Effector memory CD8-positive, alpha-beta T cell (primary cell): ENCODE measurements at regions not wholly inside any gene's neighbourhood (a gene's known extent, or its start where the extent isn't known, plus 50 kb on each side); places are given as distances from the start of the nearest gene placed in this dataset.

Source experiments
- ATAC-seq: fragments of 150-1000 bp; cut with Tn5 transposase; replicated peaks from 2 replicates; pipeline ENCODE4 v1.10.0; 2021; ENCODE audit warnings: mild to moderate bottlenecking, moderate library complexity
- DNase-seq, 3 experiments: peaks; one replicate each; pipeline ENCODE4 v3.0.0; 2021
- H3K27ac Mint-ChIP-seq, 2 donors: one replicate each; pipeline ENCODE4 v1.8.0; 2022; ENCODE audit warnings: mild to moderate bottlenecking in 2 of 2, mixed read lengths in 2 of 2, moderate library complexity in 2 of 2
- H3K27me3 Mint-ChIP-seq, 2 donors: one replicate each; pipeline ENCODE4 v1.8.0; 2022; ENCODE audit warnings: mixed read lengths in 2 of 2
- H3K36me3 Mint-ChIP-seq: one replicate; pipeline ENCODE4 v1.8.0; 2022; ENCODE audit warnings: mild to moderate bottlenecking, moderate library complexity, mixed read lengths; ENCODE audit not compliant: insufficient read depth
- H3K4me1 Mint-ChIP-seq, 2 donors: one replicate each; pipeline ENCODE4 v1.8.0; 2022; ENCODE audit warnings: low read depth in 2 of 2, mixed read lengths in 2 of 2
- H3K4me3 Mint-ChIP-seq, 2 donors: one replicate each; pipeline ENCODE4 v1.8.0; 2022; ENCODE audit warnings: mild to moderate bottlenecking in 2 of 2, mixed read lengths in 2 of 2, moderate library complexity in 2 of 2
- H3K9me3 Mint-ChIP-seq, 2 donors: one replicate each; pipeline ENCODE4 v1.8.0; 2022; ENCODE audit warnings: mixed read lengths in 2 of 2

DNA sequence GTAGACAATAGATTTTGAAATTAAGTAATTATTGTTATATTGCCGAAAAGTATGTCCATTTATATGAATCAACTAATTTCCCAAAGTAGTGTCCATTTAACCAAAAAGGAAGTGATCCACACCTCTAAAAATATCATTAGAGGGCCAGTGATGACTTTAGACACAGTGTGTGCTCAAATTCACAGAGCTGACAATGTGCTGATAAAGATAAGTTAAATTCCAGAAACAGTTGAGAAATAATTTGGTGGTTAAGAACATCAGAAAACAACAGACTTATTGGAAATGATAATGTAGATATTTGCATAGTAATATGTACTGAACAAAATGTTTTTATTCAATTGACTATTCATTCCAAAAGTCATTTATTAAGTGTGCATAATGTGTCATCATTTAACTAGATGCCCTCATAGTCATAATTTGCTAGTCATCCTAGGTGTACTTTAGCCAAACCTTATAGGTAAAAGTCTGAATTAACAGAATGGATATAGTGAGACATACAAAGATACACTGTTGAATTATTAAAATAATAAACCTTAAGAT, 230.2 kb upstream of the ADAMTS9 start:
- no peak overlapping the region for H3K4me3 Mint-ChIP-seq
- no peaks in the 10 kb centered on the region for H3K4me1 Mint-ChIP-seq
- no peak for DNase-seq
- no peaks in the 10 kb centered on the region for H3K27me3 Mint-ChIP-seq
- peaks cover 7 to 10% of the 10 kb centered on the region in 2 donors for H3K9me3 Mint-ChIP-seq
- H3K36me3 Mint-ChIP-seq = no peaks in the 10 kb centered on the region
- no peak overlapping the region for H3K27ac Mint-ChIP-seq
- no peak for ATAC-seq

DNA sequence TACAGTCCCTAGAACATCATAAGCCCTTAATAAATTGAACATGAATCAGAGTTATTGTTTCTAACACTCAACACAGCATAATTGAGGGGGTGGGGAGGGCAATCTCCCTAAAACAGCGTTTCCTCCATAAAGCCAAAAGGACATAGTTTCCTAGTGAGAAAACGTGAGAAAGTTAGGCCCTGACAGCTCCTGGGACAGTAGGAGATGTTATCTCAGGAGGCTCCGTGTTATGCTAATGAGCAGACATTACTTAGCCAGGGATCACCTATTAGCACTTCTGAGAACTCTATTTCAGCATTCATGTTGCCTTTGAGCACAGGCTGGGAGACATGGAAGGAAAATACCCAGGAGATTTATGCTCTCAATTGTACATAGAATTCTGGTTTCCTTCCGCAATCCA, 229.1 kb upstream of the ADAMTS9 start:
- no peaks in the 10 kb centered on the region for H3K4me1 Mint-ChIP-seq
- no peaks in the 10 kb centered on the region for H3K36me3 Mint-ChIP-seq
- H3K27me3 Mint-ChIP-seq = no peaks in the 10 kb centered on the region
- peaks cover 11 to 17% of the 10 kb centered on the region in 2 donors for H3K9me3 Mint-ChIP-seq
- ATAC-seq = no peak
- no peak overlapping the region for H3K4me3 Mint-ChIP-seq
- no peak overlapping the region for H3K27ac Mint-ChIP-seq
- no peak for DNase-seq

DNA sequence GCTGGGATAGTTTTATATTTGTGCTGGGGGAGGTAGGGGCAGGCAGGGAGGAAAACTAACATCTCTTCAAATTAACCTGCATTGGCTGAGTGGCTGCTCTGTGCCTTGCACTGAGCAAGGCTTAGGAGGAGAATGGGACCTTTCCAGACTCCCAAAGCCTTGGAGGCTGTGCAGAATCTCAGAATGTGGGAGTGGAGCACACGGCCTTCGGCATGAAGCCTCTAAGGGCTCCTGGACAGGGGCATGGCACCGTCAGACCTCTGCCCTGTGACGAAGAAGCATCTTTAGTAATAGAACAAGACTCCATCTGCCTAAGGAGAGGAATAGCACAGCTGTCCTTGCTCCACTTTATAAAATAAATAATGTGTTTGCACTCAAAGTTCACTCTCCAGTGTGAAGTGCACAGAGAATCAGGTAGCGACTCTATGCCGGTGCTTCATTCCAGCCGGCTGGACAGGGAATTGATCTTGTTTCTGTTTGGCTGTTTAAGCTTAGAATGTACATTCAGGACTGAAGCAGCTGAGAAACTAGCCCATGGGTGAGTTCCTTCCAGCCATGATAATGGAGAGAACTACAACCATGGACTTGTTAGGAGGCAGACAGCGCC, 228.5 kb upstream of the ADAMTS9 start:
- H3K36me3 Mint-ChIP-seq = no peaks in the 10 kb centered on the region
- peaks cover 11 to 17% of the 10 kb centered on the region in 2 donors for H3K9me3 Mint-ChIP-seq
- no peak overlapping the region for H3K27ac Mint-ChIP-seq
- ATAC-seq = no peak
- no peak overlapping the region for H3K4me3 Mint-ChIP-seq
- H3K4me1 Mint-ChIP-seq = no peaks in the 10 kb centered on the region
- no peaks in the 10 kb centered on the region for H3K27me3 Mint-ChIP-seq
- no peak for DNase-seq

DNA sequence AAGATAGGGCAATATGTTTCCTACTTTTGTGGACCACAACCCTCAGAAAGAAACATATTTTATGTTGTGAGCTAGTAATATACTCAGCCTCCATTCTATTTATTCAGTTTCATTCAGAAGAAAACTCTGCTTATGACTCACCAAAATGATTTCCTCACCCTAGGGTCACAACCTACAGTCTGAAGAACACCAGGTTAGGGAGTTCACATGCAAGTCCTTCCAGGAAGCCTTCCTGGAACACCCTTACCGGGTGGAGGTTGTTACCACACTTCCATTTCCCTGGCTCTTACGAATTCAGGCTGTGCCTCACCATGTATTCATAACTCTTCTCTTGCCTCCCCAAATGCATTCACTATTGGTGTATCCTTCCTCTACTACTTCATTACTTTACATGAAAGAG, 228.0 kb upstream of the ADAMTS9 start:
- H3K27ac Mint-ChIP-seq = no peak overlapping the region
- no peaks in the 10 kb centered on the region for H3K4me1 Mint-ChIP-seq
- no peaks in the 10 kb centered on the region for H3K36me3 Mint-ChIP-seq
- ATAC-seq (no peak), DNase-seq (no peak)
- H3K9me3 Mint-ChIP-seq = peaks cover 11 to 17% of the 10 kb centered on the region in 2 donors
- no peaks in the 10 kb centered on the region for H3K27me3 Mint-ChIP-seq
- no peak overlapping the region for H3K4me3 Mint-ChIP-seq

DNA sequence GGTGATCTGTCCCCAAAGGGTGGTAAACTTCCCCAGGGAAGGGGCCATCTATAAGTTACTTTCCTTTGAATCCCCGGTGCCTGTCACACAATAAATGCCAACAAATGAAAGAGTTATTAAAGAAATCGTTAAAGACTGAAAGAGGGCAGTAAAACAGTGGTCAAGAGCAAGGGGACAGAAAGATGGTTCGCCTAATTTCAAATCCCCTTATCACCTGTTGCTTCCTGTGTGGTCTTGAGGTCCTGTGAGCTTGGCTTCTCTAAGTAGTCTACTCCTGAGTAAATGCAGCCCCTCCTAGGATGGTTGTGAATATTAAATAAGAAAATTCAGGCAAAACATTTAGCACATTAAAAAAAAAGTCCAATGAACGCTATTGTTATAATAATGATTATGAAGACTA, 225.7 kb upstream of the ADAMTS9 start:
- no peak overlapping the region for H3K4me3 Mint-ChIP-seq
- H3K36me3 Mint-ChIP-seq = no peaks in the 10 kb centered on the region
- no peak for DNase-seq
- H3K27ac Mint-ChIP-seq = no peak overlapping the region
- no peak for ATAC-seq
- no peaks in the 10 kb centered on the region for H3K27me3 Mint-ChIP-seq
- no peaks in the 10 kb centered on the region for H3K4me1 Mint-ChIP-seq
- peaks cover 15 to 23% of the 10 kb centered on the region in 2 donors for H3K9me3 Mint-ChIP-seq

DNA sequence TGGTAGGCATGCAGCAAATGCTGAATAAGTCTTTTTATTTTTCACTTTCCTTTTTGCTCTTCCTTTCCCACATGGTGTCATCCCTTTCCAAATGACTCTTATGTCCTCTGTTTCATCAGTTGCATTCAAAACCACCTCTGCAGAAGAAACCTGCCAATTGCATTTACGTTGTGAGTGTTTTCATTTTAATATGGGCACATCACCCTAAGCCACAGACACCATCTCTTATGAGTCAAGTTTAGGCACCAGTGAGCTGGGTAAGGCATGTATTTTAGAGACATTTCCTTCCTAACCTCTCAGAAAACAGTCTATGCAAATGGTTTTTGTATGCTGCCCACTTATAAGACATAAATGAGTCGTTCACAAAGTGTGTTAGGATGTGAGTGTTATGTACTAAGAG, 223.3 kb upstream of the ADAMTS9 start:
- DNase-seq (no peak), ATAC-seq (no peak)
- Mint-ChIP-seq H3K9me3 (peaks cover 17 to 23% of the 10 kb centered on the region in 2 donors), H3K36me3 (no peaks in the 10 kb centered on the region), H3K4me1 (peaks cover 0 to 3% of the 10 kb centered on the region in 2 donors), H3K27me3 (no peaks in the 10 kb centered on the region), H3K27ac (no peak overlapping the region), H3K4me3 (no peak overlapping the region)

DNA sequence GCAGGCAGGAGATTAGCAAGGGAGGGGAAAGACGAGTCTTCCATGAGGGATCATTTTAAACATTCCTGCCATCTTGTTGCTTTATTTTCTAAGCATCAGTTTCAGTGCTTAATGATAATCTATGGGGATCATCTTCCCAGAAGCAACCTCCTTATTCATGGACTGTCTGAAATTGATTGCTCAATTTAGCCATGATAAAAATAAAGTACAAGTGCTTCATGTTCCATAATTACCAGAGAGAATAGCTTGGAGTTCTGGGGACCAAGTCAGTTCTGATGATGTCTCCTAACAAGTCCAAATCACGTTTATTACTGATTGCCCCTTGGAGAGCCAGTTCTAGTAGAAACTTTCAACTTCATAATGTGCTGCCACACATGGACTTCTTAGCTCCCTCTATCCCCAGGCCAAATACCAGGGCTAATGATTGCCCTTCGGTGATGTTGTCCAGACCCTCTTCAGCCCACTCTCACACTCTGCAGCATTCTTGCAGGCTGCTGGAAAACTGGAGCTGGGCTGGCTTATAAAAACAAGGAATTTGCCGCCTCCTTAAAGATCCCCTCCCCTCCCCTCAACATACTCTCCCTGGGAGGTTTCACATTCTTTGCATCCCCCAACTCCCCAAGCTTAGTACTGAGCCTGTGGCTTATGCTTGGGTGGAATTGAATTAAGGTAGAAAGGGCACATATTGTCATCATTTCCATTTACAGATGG, 222.1 kb upstream of the ADAMTS9 start:
- Mint-ChIP-seq H3K9me3 (peaks cover 18 to 22% of the 10 kb centered on the region in 2 donors), H3K4me3 (no peak overlapping the region), H3K36me3 (no peaks in the 10 kb centered on the region), H3K27me3 (no peaks in the 10 kb centered on the region), H3K27ac (no peak overlapping the region), H3K4me1 (peaks cover 0 to 3% of the 10 kb centered on the region in 2 donors)
- DNase-seq = no peak
- no peak for ATAC-seq

DNA sequence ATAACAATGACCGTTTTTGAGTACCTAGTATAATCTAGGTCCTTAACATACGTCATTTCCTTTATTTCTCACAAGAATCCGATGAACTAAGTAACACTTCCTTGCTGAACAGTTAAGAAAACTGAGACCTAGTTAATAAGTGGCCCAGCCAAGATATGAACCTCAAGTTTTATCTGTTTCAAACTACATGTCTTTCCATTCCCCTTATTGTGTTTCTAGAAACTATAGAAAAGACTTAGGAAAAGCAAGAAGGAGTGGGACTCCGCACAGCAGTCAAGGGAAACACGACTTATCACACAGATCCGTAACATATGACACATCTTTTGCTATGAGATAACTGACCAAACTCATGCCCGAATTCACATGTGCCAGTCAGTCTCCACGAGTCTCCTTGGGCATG, 221.2 kb upstream of the ADAMTS9 start:
- H3K9me3 Mint-ChIP-seq = peaks cover 12 to 14% of the 10 kb centered on the region in 2 donors
- H3K27ac Mint-ChIP-seq = no peak overlapping the region
- no peak overlapping the region for H3K4me3 Mint-ChIP-seq
- no peaks in the 10 kb centered on the region for H3K36me3 Mint-ChIP-seq
- ATAC-seq = no peak
- H3K27me3 Mint-ChIP-seq = no peaks in the 10 kb centered on the region
- no peak for DNase-seq
- peaks cover 0 to 3% of the 10 kb centered on the region in 2 donors for H3K4me1 Mint-ChIP-seq

DNA sequence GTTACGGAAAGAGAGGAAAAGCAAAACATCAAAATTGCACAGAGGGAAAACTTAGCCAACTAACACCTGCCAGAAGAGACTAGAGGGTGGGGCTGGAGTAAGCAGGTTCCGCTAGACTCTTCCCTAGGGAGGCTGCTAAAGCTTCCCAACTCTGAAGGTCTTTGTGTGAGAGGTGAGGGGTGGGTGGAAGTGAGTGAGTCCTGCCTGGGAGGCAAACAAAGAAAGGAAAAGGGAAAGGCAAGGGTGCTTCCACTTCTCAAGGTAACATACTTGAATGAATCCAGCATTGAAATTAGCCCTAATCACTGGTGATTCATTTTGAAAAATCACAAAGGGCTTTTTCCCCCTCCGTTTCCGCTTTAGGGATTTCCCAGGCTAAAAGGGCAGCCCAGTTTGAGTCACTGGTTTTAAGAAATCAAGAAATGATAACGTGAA, 220.5 kb upstream of the ADAMTS9 start:
- DNase-seq (no peak), ATAC-seq (no peak)
- Mint-ChIP-seq H3K27me3 (no peaks in the 10 kb centered on the region), H3K9me3 (peaks cover 12 to 14% of the 10 kb centered on the region in 2 donors), H3K4me3 (no peak overlapping the region), H3K36me3 (no peaks in the 10 kb centered on the region), H3K4me1 (peaks cover 0 to 3% of the 10 kb centered on the region in 2 donors), H3K27ac (no peak overlapping the region)

DNA sequence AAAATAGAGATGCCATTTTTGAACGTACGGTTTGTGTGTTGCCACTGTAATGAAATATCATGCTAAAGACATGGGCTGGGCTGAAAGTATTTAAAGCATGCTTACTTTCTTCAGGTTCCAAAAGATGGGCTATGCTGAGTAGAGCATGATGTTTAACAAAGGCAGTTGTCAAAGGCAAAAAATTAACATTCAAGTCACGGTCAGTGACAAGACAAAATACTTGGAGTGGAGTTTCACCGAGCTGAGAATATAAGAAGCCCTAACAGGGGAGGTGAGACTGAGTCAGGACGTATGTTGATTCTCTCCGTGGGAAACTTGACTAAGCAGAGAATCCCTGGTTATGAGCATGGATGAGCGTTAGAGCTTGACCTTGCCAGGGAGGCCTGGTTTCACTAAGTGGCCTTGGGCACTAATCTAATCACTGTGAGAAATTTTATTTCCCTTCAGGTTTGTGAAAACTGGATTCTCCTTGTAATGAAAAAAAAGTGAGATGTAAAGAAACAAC, 218.2 kb upstream of the ADAMTS9 start:
- peaks cover 0 to 3% of the 10 kb centered on the region in 2 donors for H3K4me1 Mint-ChIP-seq
- H3K9me3 Mint-ChIP-seq = peaks cover 6 to 8% of the 10 kb centered on the region in 2 donors
- no peak overlapping the region for H3K27ac Mint-ChIP-seq
- H3K36me3 Mint-ChIP-seq = no peaks in the 10 kb centered on the region
- no peak overlapping the region for H3K4me3 Mint-ChIP-seq
- DNase-seq = no peak
- no peak for ATAC-seq
- H3K27me3 Mint-ChIP-seq = no peaks in the 10 kb centered on the region

DNA sequence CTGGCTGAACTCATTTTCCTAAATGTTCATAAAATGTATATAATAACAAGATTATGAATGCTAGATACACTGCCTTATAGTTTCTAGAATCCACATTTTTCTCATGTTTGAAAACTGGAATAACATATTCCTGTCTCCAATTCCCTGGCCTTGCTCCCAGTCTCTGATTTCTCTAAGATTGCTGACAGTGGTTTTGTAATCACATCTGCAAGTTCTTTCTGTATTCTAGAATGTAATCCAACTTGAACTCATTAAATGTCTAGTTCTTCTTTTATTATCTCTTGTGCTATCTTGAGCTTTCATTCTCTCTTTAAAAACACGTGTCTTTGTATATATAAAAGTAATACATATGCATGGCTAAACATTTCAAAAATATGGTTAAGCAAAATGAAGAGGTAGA, 215.2 kb upstream of the ADAMTS9 start:
- Mint-ChIP-seq H3K9me3 (peaks cover 0 to 5% of the 10 kb centered on the region in 2 donors), H3K27ac (no peak overlapping the region), H3K36me3 (no peaks in the 10 kb centered on the region), H3K27me3 (no peaks in the 10 kb centered on the region), H3K4me3 (no peak overlapping the region), H3K4me1 (peaks cover 0 to under 1% of the 10 kb centered on the region in 2 donors)
- no peak for ATAC-seq
- DNase-seq = no peak

DNA sequence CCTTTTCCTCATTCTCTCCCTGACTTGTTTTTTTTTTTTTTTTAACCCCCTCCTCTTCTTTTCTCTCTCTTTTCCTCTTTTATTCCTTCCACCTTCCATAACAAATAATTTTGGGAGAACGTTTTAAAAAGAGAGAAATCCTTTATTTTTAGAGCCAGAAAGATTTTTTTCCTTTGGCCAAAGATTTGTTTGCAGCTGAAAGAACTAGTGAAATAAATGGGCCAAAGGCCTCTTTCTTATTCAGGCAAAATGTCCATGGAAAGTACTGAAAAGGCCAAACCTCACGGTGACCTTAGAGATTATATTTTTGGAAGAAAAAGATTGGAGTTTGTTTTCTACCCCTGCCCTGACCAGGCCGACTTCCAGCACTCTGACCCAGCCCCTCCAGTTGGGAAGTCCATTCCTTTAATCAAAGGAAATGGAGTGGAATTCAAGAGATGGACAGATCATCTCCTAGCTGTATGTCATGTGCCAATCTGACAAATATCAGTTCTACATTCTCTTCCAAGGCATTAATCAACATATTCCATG, 214.3 kb upstream of the ADAMTS9 start:
- DNase-seq (no peak), ATAC-seq (no peak)
- no peak overlapping the region for H3K4me3 Mint-ChIP-seq
- no peak overlapping the region for H3K27ac Mint-ChIP-seq
- no peaks in the 10 kb centered on the region for H3K4me1 Mint-ChIP-seq
- H3K36me3 Mint-ChIP-seq = no peaks in the 10 kb centered on the region
- H3K9me3 Mint-ChIP-seq = peaks cover 0 to 3% of the 10 kb centered on the region in 2 donors
- no peaks in the 10 kb centered on the region for H3K27me3 Mint-ChIP-seq

DNA sequence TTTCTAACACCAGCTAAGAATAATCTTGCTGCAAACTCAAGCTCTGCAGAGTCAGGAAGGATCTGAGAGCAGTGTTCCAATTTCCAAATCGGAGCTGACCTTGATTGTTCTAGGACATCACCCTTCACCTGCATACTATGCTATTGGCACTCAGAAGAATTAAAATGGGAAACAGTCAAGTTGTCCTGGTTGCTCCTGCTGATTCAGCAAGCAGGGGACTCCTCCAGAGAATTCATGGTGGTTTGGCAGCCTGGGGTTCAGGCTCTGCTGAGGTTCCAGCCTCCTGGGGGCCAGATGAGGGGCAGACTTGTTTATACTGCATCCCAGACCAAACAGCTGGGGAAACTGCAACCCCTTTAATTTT, 213.7 kb upstream of the ADAMTS9 start:
- no peak for ATAC-seq
- Mint-ChIP-seq H3K4me1 (no peaks in the 10 kb centered on the region), H3K4me3 (no peak overlapping the region), H3K27ac (no peak overlapping the region), H3K27me3 (no peaks in the 10 kb centered on the region), H3K9me3 (peaks cover 2 to 3% of the 10 kb centered on the region in 2 donors), H3K36me3 (no peaks in the 10 kb centered on the region)
- no peak for DNase-seq
